GM18505 (cell line): ENCODE measurements at regions not wholly inside any gene's neighbourhood (a gene's known extent, or its start where the extent isn't known, plus 50 kb on each side); places are given as distances from the start of the nearest gene placed in this dataset.
"Not testable (repeated sequence)": the region's sequence is repeated elsewhere in the genome, so short reads cannot be mapped to it uniquely, and the experiment has no call there.

Source experiments
- ATAC-seq: cut with Tn5 transposase; IDR thresholded peaks from one replicate; pipeline ENCODE4 v1.9.1; 2021; ENCODE audit not compliant: unreplicated experiment
- POLR2A ChIP-seq: IDR thresholded peaks from 4 replicates; pipeline ENCODE4 v1.6.1; 2011; ENCODE audit warnings: borderline replicate concordance; ENCODE audit not compliant: insufficient read depth, insufficient read length; ENCODE audit errors: extremely low read depth

DNA sequence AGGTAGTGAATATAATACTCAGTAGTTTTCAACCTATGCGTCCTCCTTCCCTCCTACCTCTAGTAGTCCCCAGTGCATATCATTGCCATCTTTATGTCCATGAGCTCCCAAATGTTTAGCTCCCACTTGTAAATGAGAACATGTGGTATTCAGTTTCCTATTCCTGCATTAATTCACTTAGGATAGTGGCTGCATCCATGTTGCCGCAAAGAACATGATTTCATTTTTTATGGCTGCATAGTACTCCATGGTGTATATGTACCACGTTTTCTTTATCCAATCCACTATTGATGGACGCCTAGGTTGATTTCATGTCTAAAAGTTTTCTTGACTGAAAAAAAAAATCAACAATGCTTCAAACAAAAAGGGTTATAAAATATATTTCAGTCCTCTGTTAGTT is 303.4 kb upstream of the SGCG start:
- ATAC-seq, result no peak
- TF ChIP-seq POLR2A, result no peak

DNA sequence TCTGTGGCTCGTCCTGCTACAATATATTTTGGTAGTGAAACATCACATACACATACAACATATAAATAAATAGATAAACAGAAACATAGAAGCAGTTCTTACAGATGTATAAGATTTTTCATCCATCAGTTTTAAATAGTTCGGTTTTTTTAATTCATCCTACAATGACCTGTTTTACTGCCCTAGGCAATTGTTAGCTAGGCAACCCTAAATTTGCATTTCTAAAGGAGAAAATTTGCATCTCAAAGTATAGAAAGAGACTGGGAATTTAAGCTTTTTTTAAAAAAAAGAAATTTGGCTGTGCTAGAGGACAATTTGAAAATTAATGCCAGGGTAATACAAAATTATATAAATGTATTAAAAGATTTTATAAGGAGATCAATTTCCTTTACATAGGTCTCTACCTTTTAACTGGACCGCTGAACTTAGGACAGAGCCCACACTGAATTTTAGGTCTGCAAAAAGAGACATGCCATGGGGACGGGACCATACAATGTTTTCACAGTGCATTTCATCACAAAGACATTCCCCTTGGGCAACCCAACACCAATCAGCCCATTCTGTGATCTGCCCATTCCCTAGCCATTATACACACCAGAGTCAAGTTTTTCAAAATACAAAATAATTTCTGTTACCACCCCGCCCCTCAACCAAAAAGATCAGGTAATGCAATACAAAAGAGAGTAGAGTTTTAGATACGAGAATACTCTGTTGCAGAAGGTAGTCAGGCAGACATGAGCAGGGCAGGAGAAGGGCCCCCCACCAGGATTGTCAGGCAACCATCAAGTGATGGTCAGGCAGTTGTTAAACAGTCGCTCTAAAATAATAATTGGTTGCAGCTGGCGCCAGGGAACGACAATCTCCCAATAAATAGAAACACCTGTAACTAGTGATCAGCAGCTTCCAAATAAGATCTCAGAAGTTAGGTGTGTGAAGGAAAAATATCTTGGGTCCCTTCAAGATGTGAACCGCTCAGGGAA is 299.7 kb upstream of the SGCG start:
- ATAC-seq, result no peak
- no peak for TF ChIP-seq POLR2A

DNA sequence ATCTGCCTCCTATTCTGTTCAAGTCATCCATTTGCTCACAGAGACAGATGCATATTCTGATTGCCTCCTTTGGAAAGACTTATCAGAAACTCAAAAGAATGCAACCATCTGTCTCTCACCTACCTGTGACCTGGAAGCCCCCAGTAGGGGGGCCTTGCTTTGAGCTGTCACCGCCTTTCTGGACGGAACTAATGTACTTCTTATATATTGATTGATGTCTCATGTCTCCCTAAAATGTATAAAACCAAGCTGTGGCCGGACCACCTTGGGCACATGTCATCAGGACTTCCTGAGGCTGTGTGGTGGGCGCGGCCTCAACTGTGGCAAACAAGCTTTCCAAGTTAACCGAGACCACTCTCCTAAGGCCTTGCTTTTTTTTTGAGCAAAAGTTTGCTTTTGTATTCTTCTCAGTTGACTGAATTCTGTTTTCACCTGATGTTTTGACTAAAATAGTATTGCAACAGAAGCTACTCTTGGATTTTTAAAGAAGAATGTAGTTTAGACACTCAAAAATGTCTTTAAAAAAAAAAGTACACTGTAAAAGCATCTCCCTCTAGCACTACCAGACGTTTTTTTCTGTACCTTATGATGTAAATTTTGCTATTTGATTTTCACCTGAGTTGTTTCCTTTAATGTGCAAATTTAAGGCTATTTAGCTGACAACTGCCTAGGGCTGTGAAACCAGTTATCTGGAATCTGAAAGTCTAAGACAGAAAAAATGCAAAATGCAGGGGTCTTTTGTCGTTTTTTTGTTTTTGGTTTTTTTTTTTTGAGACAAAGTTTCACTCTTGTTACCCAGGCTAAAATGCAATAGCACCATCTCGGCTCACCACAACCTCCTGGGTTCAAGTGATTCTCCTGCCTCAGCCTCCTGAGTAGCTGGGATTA is 298.8 kb upstream of the SGCG start:
- ATAC-seq, result not testable (repeated sequence)

DNA sequence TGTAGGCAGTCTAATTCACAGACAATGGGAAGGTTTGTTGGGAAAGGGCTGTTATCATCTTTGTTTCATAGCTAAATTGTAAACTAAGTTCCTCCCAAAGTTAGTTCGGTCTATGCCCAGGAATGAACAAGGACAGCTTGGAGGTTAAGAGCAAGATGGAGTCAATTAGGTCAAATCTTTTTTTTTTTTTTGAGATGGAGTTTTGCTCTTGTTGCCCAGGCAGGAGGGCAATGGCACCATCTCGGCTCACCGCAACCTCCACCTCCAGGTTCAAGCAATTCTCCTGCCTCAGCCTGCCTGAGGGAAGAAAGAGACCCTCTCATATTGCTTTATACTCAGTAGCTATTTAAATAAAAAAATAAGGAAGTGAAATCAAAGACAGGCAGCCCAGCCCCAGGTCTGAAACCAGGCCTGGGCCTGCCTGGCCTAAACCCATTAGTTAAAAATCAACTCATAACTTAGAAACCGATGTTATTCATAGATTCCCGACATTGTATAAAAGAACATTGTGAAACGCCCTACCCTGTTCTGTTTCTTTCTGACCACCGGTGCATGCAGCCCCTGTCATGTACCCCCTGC is 297.4 kb upstream of the SGCG start:
- TF ChIP-seq POLR2A, result no peak
- ATAC-seq, result no peak

DNA sequence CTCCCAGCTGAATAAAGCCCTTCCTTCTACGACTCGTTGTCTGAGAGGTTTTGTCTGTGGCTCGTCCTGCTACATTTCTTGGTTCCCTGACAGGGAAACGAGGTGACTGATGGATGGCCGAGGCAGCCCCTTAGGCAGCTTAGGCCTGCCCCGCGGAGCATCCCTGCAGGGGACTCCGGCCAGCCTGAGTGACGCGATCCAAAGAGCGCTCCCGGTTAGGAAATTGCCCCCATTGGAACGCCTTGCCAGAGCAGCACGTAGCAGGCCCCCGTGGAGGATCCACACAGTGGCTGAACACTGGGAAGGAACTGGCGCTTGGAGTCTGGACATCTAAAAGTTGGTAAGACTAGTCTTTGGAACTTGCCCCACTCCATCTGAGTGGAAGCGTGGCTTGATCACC is 296.8 kb upstream of the SGCG start:
- TF ChIP-seq POLR2A, result no peak
- ATAC-seq, result no peak

DNA sequence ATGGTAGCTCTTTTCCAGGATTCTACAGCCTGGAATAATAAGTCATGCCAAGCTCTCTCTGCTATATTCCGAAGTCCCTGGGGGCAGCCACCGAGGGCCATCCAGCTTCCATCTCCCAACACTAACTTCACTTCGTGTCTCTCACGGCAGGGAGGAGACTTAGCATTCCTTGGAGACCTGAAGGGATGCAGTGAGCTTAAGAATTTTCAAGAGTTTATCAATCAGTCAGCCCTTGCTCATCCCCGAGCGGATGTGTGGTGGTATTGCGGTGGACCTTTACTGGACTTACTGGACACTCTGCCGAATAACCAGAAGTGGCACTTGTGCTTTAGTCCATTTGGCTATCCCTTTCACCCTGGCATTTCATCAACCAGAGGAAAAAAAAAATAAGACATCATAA is 294.7 kb upstream of the SGCG start:
- ATAC-seq, result not testable (repeated sequence)

DNA sequence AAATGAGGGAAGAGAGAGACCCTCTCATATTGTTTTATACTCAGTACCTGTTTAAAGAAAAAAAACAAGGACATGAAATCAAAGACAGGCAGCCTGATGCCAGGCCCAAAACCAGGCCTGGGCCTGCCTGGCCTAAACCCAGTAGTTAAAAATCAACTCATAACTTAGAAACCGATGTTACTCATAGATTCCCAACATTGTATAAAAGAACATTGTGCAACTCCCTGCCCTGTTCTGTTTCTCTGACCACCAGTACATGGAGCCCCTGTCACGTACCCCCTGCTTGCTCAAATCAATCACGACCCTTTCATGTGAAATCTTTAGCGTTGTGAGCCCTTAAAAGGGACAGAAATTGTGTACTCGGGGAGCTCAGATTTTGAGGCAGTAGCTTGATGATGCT is 291.4 kb upstream of the SGCG start:
- not testable (repeated sequence) for ATAC-seq

DNA sequence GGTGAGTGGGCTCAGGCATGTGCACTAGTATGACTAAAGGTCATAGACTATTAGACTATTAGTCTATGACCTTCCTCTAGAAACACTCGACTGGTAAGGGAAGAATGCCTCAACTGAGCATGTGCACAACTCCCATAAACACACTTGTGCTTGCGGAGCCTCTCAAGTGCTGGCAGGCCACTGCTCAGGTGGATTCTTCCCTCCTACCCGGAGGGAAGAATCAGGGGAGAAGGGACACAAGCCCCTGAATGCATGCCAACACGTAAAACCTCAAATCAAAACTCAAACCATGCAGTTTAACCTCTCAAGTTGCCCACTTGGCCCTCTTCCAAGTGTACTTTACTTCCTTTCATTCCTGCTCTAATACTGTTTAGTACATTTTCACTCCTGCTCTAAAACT is 287.6 kb upstream of the SGCG start:
- ATAC-seq, result no peak
- no peak for TF ChIP-seq POLR2A

DNA sequence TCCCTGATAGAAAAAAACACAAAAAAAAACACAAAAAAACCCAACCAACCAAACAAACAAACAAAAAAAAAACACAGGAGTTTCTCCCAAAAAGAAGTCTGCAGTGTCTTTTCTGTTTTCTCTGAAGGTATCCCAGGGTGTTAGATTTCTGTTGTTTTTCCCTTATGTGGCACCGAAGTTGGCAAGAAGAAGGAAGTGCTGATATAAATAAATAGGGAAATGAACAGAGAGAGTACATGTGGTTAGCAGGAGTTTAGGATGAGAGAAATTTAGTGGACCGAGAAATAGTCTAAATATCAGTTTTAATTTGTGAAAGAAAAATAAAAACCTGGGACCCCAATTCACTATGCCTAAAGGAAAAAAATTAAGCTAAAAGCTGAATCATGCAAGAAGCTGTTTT is 287.0 kb upstream of the SGCG start:
- ATAC-seq, result no peak
- no peak for TF ChIP-seq POLR2A

DNA sequence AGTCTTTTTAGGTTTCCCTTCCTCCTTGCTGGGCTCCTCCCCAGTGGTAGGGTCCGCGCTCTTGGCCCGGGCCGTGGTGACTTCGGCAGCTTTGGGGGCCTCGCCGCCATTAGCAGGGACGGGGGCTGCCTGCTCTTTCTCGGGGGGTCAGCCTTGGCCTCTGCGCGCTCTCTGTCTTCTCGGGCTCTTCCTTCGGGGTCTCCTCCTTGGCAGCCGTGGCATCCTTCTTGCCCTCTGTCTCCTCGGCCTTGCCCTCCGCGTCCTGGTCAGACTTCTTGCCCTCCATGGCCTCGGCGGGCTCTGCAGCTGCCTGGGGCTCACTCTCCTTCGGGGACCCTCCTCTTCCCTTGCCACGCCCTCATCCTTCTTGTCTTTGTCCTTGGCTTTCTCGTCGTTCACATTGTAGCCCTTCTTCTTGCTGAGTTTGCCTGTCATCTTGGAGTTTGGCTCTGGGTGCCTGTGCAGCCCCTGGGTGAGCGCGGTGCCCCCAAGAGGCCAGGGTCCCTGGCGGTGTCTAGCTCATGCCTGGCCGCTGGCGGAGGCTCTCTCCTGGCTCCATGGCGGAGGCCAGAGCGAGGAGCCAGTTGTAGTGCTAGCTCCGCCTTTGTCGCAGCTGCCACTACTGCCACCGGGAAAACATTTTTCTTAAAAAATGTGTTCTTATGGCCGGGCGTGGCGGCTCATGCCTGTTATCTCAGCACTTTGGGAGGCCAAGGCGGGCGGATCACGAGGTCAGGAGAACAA is 283.0 kb upstream of the SGCG start:
- TF ChIP-seq POLR2A, result no peak
- no peak for ATAC-seq

DNA sequence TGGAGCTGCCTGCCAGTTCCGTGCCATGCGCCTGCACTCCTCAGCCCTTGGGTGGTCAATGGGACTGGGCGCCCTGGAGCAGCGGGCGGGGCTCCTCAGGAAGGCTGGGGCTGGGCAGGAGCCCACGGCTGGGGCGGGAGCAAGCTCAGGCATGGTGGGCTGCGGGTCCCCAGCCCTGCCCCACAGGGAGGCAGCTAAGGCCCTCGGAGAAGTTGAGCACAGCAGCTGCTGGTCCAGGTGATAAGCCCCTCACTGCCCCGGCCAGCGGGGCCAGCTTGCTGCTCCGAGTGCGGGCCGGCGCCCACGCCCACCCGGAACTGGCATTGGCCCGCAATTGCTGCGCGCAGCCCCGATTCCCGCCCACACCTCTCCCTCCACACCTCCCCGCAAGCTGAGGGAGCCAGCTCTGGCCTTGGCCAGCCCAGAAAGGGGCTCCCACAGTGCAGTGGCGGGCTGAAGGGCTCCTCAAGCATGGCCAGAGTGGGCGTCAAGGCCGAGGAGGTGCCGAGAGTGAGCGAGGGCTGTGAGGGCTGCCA is 280.3 kb upstream of the SGCG start:
- ATAC-seq, result not testable (repeated sequence)

DNA sequence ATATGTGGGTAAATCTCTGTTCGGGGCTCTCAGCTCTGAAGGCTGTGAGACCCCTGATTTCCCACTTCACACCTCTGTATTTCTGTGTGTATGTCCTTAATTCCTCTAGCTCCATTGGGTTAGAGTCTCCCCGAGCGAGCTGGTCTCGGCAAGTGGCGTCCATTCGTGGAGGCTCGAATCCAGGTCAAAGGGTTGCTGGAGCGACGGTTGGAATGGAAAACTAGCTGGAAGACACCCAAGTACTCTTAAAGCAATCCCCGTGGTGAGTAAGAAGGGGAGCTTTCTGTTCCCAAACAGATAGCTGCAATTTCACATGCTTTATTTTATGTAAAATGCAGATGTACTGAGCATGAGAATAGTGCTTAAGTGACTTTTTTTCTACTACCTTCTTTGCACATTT is 277.5 kb upstream of the SGCG start:
- no peak for ATAC-seq
- TF ChIP-seq POLR2A, result no peak

DNA sequence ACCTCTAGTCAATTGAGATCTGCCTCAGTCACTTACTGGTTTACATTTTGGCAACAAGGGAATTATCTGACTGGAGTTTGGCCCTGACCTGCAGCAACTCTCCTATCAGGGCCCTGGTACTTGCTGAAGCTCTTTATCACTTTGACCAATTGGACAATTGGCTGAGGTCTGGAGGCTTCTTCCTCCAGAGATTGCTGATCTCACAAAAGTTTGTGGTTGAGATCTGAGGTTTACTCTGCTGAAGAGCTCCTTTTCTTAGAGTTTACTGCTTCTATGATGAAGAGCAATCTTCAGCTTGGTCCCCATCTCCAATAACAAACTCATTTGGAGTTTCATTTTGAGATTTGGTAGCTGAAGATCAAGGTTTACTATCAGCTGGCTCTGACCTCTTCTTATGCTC is 276.9 kb upstream of the SGCG start:
- no peak for ATAC-seq
- no peak for TF ChIP-seq POLR2A
